Thoracic aorta (tissue), 2 donors: ENCODE measurements at regions not wholly inside any gene's neighbourhood (a gene's known extent, or its start where the extent isn't known, plus 50 kb on each side); places are given as distances from the start of the nearest gene placed in this dataset.

Source experiments
- ATAC-seq: fragments of 150-250 bp; one replicate; pipeline ENCODE4 v1.8.0; 2017; ENCODE audit warnings: low read depth; ENCODE audit not compliant: insufficient number of reproducible peaks, low FRiP score
- DNase-seq: peaks from one replicate; pipeline ENCODE4 v3.0.0-alpha.2; 2020; ENCODE audit warnings: low spot score
- H3K27ac ChIP-seq, 2 donors: fragments of 200-600 bp; sonication (generic); 1 replicate in 1 of 2; 2 replicates in 1 of 2; pipeline ENCODE4 v1.5.1; 2016; ENCODE audit warnings: mild to moderate bottlenecking in 2 of 2, moderate library complexity in 2 of 2
- H3K27me3 ChIP-seq: fragments of 200-600 bp; sonication (generic); replicated peaks from 2 replicates; pipeline ENCODE4 v1.6.0; 2016; ENCODE audit warnings: mild to moderate bottlenecking; ENCODE audit not compliant: insufficient read depth
- H3K36me3 ChIP-seq: fragments of 200-600 bp; sonication (generic); one replicate; pipeline ENCODE4 v1.5.1; 2016
- H3K4me1 ChIP-seq, 2 donors: fragments of 200-600 bp; sonication (generic); 1 replicate in 1 of 2; 2 replicates in 1 of 2; pipeline versions ENCODE4 v1.5.1 to v1.6.0; 2016; ENCODE audit warnings: low read depth in 2 of 2, mild to moderate bottlenecking in 1 of 2; ENCODE audit not compliant: control insufficient read depth in 1 of 2
- H3K4me3 ChIP-seq: fragments of 200-600 bp; sonication (generic); 2 replicates; pipeline ENCODE4 v1.5.1; 2016; ENCODE audit warnings: mild to moderate bottlenecking
- H3K9me3 ChIP-seq: fragments of 200-600 bp; sonication (generic); 2 replicates; pipeline ENCODE4 v1.5.1; 2016
- TF ChIP-seq, protein P1 (sequence below): fragments of 200-600 bp; sonication (generic); IDR thresholded peaks from one replicate; pipeline ENCODE4 v1.5.1; 2019; ENCODE audit warnings: antibody characterized with exemption

DNA sequence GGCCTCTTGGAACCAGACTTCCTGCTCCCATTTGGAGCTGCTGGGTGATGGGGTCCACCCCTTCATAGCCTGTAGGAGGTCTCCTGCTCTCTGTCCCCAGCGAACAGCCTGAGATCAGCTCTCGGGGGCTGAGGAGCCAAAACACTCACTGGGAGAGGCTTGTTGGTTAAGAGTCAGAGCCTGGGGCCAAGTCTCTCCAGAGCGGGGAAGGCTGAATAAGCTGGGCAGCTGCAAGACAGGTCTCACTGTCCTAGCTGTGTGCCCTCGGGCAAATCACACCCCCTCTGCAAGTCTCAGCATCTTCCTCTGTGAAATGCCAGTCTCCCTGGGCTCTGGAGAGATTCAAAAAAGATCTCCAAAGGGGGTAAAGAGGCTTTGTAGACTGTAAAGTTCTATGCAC, 174.6 kb downstream of the WSCD1 start:
- TF ChIP-seq, protein P1, sequence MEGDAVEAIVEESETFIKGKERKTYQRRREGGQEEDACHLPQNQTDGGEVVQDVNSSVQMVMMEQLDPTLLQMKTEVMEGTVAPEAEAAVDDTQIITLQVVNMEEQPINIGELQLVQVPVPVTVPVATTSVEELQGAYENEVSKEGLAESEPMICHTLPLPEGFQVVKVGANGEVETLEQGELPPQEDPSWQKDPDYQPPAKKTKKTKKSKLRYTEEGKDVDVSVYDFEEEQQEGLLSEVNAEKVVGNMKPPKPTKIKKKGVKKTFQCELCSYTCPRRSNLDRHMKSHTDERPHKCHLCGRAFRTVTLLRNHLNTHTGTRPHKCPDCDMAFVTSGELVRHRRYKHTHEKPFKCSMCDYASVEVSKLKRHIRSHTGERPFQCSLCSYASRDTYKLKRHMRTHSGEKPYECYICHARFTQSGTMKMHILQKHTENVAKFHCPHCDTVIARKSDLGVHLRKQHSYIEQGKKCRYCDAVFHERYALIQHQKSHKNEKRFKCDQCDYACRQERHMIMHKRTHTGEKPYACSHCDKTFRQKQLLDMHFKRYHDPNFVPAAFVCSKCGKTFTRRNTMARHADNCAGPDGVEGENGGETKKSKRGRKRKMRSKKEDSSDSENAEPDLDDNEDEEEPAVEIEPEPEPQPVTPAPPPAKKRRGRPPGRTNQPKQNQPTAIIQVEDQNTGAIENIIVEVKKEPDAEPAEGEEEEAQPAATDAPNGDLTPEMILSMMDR: no peak
- no peak for ATAC-seq
- no peaks in the 10 kb centered on the region for H3K36me3 ChIP-seq
- DNase-seq: no peak
- H3K27ac ChIP-seq: no peak overlapping the region
- H3K4me3 ChIP-seq: no peak overlapping the region
- H3K27me3 ChIP-seq: no peaks in the 10 kb centered on the region
- H3K4me1 ChIP-seq: no peaks in the 10 kb centered on the region
- H3K9me3 ChIP-seq: no peaks in the 10 kb centered on the region

DNA sequence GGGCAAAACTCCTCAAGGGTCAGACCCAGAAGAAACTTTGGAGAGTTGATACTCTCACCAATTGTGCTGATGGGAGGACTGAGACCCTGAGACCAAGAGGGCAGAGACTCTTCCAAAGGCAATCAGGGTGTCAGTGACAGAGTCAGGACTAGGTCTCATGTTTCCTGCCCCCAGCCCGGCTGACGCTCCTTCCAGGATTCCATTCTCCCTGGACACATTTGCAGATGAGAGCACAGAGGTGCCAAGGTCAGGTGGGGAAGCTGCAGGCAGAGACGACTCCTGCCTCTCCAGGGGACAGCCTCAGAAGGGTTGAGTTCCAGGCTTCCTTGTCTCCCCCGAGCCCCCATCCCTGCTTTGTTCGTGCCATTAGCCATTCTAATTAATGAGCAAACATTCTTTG, 174.1 kb downstream of the WSCD1 start:
- no peaks in the 10 kb centered on the region for H3K36me3 ChIP-seq
- no peaks in the 10 kb centered on the region for H3K9me3 ChIP-seq
- H3K4me1 ChIP-seq: no peaks in the 10 kb centered on the region
- H3K27me3 ChIP-seq: no peaks in the 10 kb centered on the region
- no peak overlapping the region for H3K4me3 ChIP-seq
- no peak overlapping the region for H3K27ac ChIP-seq
- no peak for ATAC-seq
- no peak for DNase-seq
- TF ChIP-seq, protein P1: no peak

DNA sequence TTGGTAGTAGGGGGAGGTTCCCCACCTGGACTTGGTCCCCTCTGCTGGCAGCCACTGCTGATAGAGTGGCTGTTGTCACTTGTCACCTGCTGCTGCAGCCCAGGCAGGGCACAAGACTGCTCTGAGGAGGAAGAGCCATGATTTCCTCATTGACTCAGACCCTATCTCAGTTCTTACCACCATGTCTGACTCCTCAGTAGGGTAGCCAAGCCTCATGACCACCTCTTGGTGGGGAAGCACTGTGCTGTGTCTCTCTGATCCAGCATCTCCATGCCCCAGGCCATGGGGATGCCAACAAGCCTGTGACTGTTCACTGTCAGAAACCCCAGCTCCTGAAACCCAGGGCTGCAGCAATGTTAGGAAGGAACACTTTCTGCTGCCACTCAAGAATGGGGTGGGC, 173.0 kb downstream of the WSCD1 start:
- TF ChIP-seq, protein P1: no peak
- Histone ChIP-seq H3K4me3 (no peak overlapping the region), H3K27ac (no peak overlapping the region), H3K27me3 (no peaks in the 10 kb centered on the region), H3K36me3 (no peaks in the 10 kb centered on the region), H3K9me3 (no peaks in the 10 kb centered on the region), H3K4me1 (no peaks in the 10 kb centered on the region)
- ATAC-seq (no peak), DNase-seq (no peak)

DNA sequence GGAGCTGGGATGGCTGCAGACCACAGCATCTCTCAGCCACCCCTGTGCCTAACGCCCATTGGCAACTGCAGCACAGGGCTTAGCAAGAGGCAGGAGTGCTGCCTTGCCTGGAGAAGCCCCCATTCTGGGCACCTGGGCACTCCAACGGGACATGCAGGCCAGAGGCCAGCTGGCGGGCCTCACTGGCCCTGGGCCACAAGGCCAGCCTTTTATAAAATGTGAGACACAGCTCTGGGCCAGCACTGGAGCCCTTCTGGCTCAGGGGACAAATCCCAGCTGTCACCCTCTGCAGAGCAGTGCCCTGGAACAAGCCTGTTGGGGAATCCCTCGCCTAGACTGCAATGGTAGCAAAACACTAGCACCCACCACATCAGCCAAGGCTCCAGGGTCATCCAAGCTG, 171.8 kb downstream of the WSCD1 start:
- DNase-seq (no peak), ATAC-seq (no peak)
- Histone ChIP-seq H3K4me3 (no peak overlapping the region), H3K27me3 (no peaks in the 10 kb centered on the region), H3K9me3 (no peaks in the 10 kb centered on the region), H3K36me3 (no peaks in the 10 kb centered on the region), H3K4me1 (no peaks in the 10 kb centered on the region), H3K27ac (no peak overlapping the region)
- TF ChIP-seq, protein P1: no peak

DNA sequence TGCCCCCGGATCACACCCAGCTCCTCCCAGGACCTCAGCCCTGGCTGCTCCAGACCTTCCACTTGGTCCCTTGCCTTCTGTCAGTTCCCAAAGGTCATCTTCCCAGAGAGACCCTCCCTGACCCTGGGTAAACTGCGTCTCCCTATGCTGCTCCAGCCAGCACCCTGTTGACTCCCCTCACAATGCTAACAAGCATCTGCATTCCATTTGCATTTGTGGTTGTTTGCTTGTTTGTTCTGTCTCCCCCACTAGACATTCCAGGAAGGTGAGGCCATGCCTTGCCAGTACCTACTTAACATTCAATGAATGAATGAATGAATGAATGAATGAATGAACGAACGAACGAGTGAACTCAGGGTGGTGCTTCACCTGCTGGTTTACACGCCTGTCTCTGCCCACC, 171.2 kb downstream of the WSCD1 start:
- TF ChIP-seq, protein P1: no peak
- DNase-seq: no peak
- Histone ChIP-seq H3K9me3 (no peaks in the 10 kb centered on the region), H3K4me3 (no peak overlapping the region), H3K36me3 (no peaks in the 10 kb centered on the region), H3K27me3 (no peaks in the 10 kb centered on the region), H3K4me1 (no peaks in the 10 kb centered on the region), H3K27ac (no peak overlapping the region)
- no peak for ATAC-seq
